HEK293 (cell line): ENCODE measurements at regions not wholly inside any gene's neighbourhood (a gene's known extent, or its start where the extent isn't known, plus 50 kb on each side); places are given as distances from the start of the nearest gene placed in this dataset.

Source experiments
- MEIS1 ChIP-seq: sonication (generic); formaldehyde crosslinking; IDR thresholded peaks from 2 replicates; pipeline ENCODE4 v1.8.1; 2022; ENCODE audit warnings: missing genetic modification reagents, mild to moderate bottlenecking, borderline replicate concordance
- YY1 ChIP-seq: fragments of 450-650 bp; formaldehyde crosslinking; IDR thresholded peaks from 2 replicates; pipeline ENCODE4 v1.5.1; 2018; ENCODE audit warnings: missing biosample characterization, missing genetic modification characterization
- ZNF223 ChIP-seq: fragments of 450-650 bp; formaldehyde crosslinking; IDR thresholded peaks from 2 replicates; pipeline ENCODE4 v1.5.1; 2016; ENCODE audit warnings: missing biosample characterization, missing genetic modification characterization
- ZNF266 ChIP-seq: fragments of 450-650 bp; formaldehyde crosslinking; IDR thresholded peaks from 2 replicates; pipeline ENCODE4 v1.5.1; 2016; ENCODE audit warnings: missing biosample characterization, missing genetic modification characterization, low read depth
- ZNF335 ChIP-seq: fragments of 450-650 bp; formaldehyde crosslinking; conservative IDR thresholded peaks from 2 replicates; pipeline ENCODE4 v1.5.1; 2016; ENCODE audit warnings: missing biosample characterization, missing genetic modification characterization
- ZNF350 ChIP-seq: fragments of 450-650 bp; formaldehyde crosslinking; IDR thresholded peaks from 2 replicates; pipeline ENCODE4 v1.5.0; 2017; ENCODE audit warnings: missing biosample characterization, mild to moderate bottlenecking, missing genetic modification characterization
- ZNF394 ChIP-seq: fragments of 450-650 bp; formaldehyde crosslinking; IDR thresholded peaks from 2 replicates; pipeline ENCODE4 v1.5.1; 2016; ENCODE audit warnings: missing biosample characterization, missing genetic modification characterization, mild to moderate bottlenecking, moderate library complexity, borderline replicate concordance
- ZNF473 ChIP-seq: fragments of 450-650 bp; formaldehyde crosslinking; IDR thresholded peaks from 2 replicates; pipeline ENCODE4 v1.5.1; 2017; ENCODE audit warnings: missing biosample characterization, missing genetic modification characterization
- ZNF501 ChIP-seq: fragments of 450-650 bp; formaldehyde crosslinking; IDR thresholded peaks from 2 replicates; pipeline ENCODE4 v1.5.1; 2016; ENCODE audit warnings: missing biosample characterization, missing genetic modification characterization
- ZNF707 ChIP-seq: fragments of 450-650 bp; formaldehyde crosslinking; IDR thresholded peaks from 2 replicates; pipeline ENCODE4 v1.5.1; 2016; ENCODE audit warnings: missing biosample characterization, missing genetic modification characterization
- TF ChIP-seq, protein P1 (sequence below): fragments of 450-650 bp; formaldehyde crosslinking; IDR thresholded peaks from 2 replicates; pipeline ENCODE4 v1.5.1; 2016; ENCODE audit warnings: missing biosample characterization, missing genetic modification characterization
- TF ChIP-seq, protein P2 (sequence below): fragments of 450-650 bp; formaldehyde crosslinking; IDR thresholded peaks from 2 replicates; pipeline ENCODE4 v1.5.1; 2016; ENCODE audit warnings: missing biosample characterization, missing genetic modification characterization
- TF ChIP-seq, protein P3 (sequence below): fragments of 450-650 bp; formaldehyde crosslinking; IDR thresholded peaks from 2 replicates; pipeline ENCODE4 v1.5.1; 2016; ENCODE audit warnings: missing biosample characterization, missing genetic modification characterization, borderline replicate concordance
- TF ChIP-seq, protein P4 (sequence below): fragments of 450-650 bp; formaldehyde crosslinking; IDR thresholded peaks from 2 replicates; pipeline ENCODE4 v1.5.1; 2016; ENCODE audit warnings: missing biosample characterization, missing genetic modification characterization

DNA sequence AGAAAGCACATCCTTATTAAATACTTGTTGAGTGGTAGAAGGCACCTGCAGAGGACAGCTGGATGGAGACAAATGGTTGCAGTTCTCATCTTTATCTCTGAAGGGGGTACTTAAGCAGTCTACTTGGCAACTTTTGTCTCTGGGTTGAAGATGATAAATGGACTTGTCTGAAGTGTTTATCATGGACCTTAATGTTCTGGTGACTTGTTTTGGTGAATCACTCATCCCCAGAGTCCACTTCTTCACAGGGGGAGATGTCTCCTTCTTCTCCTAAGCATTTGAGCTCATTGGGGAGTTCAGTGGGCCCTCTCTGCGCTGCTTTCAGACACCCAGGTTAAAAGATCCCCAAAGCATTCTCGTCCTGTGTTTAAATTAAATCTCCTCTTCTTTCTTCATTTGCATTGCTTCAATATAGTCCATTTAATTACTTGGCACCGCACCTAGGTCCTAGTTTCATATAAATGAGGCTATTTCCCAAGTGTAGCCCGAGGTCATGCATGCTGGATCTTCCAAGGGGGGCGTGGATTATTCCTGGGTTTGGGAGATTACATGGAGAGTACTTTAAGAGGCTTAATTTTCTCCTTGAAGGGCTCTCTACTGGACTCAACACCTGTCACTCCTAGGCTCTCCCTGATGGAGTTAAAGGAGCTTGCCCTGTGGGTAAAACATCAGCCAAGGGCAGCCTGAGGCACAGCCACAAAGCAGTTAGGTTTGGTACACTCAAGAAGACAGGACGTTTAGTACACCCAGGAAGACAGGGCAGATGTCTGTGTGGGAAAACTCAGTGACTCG, 239.3 kb upstream of the C2CD4B start:
- no peak for TF ChIP-seq ZNF394
- TF ChIP-seq ZNF266 (tag by site-specific recombination), result no peak
- TF ChIP-seq, protein P1, sequence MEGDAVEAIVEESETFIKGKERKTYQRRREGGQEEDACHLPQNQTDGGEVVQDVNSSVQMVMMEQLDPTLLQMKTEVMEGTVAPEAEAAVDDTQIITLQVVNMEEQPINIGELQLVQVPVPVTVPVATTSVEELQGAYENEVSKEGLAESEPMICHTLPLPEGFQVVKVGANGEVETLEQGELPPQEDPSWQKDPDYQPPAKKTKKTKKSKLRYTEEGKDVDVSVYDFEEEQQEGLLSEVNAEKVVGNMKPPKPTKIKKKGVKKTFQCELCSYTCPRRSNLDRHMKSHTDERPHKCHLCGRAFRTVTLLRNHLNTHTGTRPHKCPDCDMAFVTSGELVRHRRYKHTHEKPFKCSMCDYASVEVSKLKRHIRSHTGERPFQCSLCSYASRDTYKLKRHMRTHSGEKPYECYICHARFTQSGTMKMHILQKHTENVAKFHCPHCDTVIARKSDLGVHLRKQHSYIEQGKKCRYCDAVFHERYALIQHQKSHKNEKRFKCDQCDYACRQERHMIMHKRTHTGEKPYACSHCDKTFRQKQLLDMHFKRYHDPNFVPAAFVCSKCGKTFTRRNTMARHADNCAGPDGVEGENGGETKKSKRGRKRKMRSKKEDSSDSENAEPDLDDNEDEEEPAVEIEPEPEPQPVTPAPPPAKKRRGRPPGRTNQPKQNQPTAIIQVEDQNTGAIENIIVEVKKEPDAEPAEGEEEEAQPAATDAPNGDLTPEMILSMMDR (tag by site-specific recombination), result no peak
- TF ChIP-seq YY1 (tag by site-specific recombination), result no peak
- TF ChIP-seq, protein P2, sequence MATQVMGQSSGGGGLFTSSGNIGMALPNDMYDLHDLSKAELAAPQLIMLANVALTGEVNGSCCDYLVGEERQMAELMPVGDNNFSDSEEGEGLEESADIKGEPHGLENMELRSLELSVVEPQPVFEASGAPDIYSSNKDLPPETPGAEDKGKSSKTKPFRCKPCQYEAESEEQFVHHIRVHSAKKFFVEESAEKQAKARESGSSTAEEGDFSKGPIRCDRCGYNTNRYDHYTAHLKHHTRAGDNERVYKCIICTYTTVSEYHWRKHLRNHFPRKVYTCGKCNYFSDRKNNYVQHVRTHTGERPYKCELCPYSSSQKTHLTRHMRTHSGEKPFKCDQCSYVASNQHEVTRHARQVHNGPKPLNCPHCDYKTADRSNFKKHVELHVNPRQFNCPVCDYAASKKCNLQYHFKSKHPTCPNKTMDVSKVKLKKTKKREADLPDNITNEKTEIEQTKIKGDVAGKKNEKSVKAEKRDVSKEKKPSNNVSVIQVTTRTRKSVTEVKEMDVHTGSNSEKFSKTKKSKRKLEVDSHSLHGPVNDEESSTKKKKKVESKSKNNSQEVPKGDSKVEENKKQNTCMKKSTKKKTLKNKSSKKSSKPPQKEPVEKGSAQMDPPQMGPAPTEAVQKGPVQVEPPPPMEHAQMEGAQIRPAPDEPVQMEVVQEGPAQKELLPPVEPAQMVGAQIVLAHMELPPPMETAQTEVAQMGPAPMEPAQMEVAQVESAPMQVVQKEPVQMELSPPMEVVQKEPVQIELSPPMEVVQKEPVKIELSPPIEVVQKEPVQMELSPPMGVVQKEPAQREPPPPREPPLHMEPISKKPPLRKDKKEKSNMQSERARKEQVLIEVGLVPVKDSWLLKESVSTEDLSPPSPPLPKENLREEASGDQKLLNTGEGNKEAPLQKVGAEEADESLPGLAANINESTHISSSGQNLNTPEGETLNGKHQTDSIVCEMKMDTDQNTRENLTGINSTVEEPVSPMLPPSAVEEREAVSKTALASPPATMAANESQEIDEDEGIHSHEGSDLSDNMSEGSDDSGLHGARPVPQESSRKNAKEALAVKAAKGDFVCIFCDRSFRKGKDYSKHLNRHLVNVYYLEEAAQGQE, result no peak
- TF ChIP-seq MEIS1 (CRISPR knock-in tag), result no peak
- TF ChIP-seq, protein P3, sequence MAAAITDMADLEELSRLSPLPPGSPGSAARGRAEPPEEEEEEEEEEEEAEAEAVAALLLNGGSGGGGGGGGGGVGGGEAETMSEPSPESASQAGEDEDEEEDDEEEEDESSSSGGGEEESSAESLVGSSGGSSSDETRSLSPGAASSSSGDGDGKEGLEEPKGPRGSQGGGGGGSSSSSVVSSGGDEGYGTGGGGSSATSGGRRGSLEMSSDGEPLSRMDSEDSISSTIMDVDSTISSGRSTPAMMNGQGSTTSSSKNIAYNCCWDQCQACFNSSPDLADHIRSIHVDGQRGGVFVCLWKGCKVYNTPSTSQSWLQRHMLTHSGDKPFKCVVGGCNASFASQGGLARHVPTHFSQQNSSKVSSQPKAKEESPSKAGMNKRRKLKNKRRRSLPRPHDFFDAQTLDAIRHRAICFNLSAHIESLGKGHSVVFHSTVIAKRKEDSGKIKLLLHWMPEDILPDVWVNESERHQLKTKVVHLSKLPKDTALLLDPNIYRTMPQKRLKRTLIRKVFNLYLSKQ (tag by site-specific recombination), result no peak
- TF ChIP-seq ZNF707 (tag by site-specific recombination), result no peak
- TF ChIP-seq, protein P4, sequence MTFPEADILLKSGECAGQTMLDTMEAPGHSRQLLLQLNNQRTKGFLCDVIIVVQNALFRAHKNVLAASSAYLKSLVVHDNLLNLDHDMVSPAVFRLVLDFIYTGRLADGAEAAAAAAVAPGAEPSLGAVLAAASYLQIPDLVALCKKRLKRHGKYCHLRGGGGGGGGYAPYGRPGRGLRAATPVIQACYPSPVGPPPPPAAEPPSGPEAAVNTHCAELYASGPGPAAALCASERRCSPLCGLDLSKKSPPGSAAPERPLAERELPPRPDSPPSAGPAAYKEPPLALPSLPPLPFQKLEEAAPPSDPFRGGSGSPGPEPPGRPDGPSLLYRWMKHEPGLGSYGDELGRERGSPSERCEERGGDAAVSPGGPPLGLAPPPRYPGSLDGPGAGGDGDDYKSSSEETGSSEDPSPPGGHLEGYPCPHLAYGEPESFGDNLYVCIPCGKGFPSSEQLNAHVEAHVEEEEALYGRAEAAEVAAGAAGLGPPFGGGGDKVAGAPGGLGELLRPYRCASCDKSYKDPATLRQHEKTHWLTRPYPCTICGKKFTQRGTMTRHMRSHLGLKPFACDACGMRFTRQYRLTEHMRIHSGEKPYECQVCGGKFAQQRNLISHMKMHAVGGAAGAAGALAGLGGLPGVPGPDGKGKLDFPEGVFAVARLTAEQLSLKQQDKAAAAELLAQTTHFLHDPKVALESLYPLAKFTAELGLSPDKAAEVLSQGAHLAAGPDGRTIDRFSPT (tag by site-specific recombination), result no peak
- no peak for TF ChIP-seq ZNF335
- no peak for TF ChIP-seq ZNF350 (tag by site-specific recombination)
- no peak for TF ChIP-seq ZNF473 (tag by site-specific recombination)
- TF ChIP-seq ZNF501 (tag by site-specific recombination), result no peak
- TF ChIP-seq ZNF223, result no peak
